HG02623 (cell line): ENCODE measurements at regions not wholly inside any gene's neighbourhood (a gene's known extent, or its start where the extent isn't known, plus 50 kb on each side); places are given as distances from the start of the nearest gene placed in this dataset.

Experiments
- ATAC-seq: cut with Tn5 transposase; IDR thresholded peaks from one replicate; pipeline ENCODE4 v1.9.1; 2021; ENCODE audit warnings: moderate library complexity; ENCODE audit not compliant: unreplicated experiment

DNA sequence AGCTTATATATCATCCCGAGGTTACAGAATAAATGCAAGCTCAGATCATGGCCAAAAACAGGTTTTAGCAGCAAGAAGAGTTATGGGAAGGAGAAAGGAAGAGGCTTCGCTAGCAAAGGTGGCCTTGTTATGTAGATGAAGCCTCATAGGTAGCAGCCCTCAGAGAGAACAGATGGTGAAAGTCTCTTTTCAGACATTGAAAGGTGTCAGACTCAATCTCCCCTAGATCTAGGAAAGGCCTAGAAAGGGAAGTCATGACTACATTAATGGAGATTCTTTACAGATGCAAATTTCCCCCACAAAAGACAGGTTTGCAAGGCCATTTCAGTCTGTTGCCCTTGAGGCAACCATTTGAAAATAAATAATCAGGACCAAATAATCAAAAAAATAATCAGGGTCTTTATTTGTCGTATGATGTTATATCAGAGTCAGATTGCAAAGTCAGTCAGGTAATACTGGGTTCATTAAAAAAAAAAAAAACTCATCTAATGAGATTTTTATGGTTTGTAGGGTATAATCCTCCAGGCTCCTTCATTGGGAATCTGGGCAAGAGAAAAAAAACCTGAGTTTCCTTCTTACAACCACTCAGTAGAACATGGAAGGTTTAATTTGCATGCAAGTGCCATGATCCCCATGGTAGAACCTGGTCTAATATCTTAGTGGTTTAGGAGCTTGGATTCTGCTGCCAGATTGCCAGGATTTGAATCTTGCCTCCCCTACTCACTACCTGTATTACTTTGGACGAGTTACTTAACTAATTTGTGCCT is 50.8 kb upstream of the HTR2A start:
- no peak for ATAC-seq
